GM19099 (cell line): ENCODE measurements at regions not wholly inside any gene's neighbourhood (a gene's known extent, or its start where the extent isn't known, plus 50 kb on each side); places are given as distances from the start of the nearest gene placed in this dataset.

Experiments used
- POLR2A ChIP-seq: IDR thresholded peaks from 3 replicates; pipeline ENCODE4 v1.6.1; 2011; ENCODE audit warnings: low read depth; ENCODE audit not compliant: insufficient read length; ENCODE audit errors: extremely low read depth

- no peak for TF ChIP-seq POLR2A
These were observed 277.4 kb upstream of the XYLT1 start for GRCh38 chr16:17748044-17748719.

- no peak for TF ChIP-seq POLR2A
These were observed 276.5 kb upstream of the XYLT1 start for GRCh38 chr16:17747081-17747756.

GRCh38 chr16:17744921-17745572, 274.3 kb upstream of the XYLT1 start:
- no peak for TF ChIP-seq POLR2A

GRCh38 chr16:17743578-17743977, 272.8 kb upstream of the XYLT1 start:
- TF ChIP-seq POLR2A, result no peak

- no peak for TF ChIP-seq POLR2A
These were observed 272.4 kb upstream of the XYLT1 start for GRCh38 chr16:17743158-17743557.

- TF ChIP-seq POLR2A, result no peak
These were observed 259.1 kb upstream of the XYLT1 start for GRCh38 chr16:17729820-17730219.

- TF ChIP-seq POLR2A, result no peak
These were observed 257.4 kb upstream of the XYLT1 start for GRCh38 chr16:17728196-17728595.

GRCh38 chr16:17724242-17724898, 253.6 kb upstream of the XYLT1 start:
- TF ChIP-seq POLR2A, result no peak

GRCh38 chr16:17723531-17724134, 252.9 kb upstream of the XYLT1 start:
- TF ChIP-seq POLR2A, result no peak

GRCh38 chr16:17718495-17718894, 247.7 kb upstream of the XYLT1 start:
- no peak for TF ChIP-seq POLR2A

- no peak for TF ChIP-seq POLR2A
These were observed 235.1 kb upstream of the XYLT1 start for GRCh38 chr16:17705847-17706246.

GRCh38 chr16:17696616-17697015, 225.9 kb upstream of the XYLT1 start:
- no peak for TF ChIP-seq POLR2A

GRCh38 chr16:17692484-17692883, 221.7 kb upstream of the XYLT1 start:
- TF ChIP-seq POLR2A, result no peak

- no peak for TF ChIP-seq POLR2A
These were observed 221.1 kb upstream of the XYLT1 start for GRCh38 chr16:17691899-17692176.

- no peak for TF ChIP-seq POLR2A
These were observed 220.5 kb upstream of the XYLT1 start for GRCh38 chr16:17691106-17691898.

GRCh38 chr16:17685447-17685846, 214.7 kb upstream of the XYLT1 start:
- TF ChIP-seq POLR2A, result no peak
